Spleen (tissue), 7 donors: ENCODE measurements at regions not wholly inside any gene's neighbourhood (a gene's known extent, or its start where the extent isn't known, plus 50 kb on each side); places are given as distances from the start of the nearest gene placed in this dataset.

ENCODE experiments used
- CTCF ChIP-seq, 11 experiments: fragments of 200-600 bp in 7 of 11; fragments of 450-650 bp in 4 of 11; sonication (generic) in 4 of 11; IDR thresholded peaks in 8 of 11; conservative IDR thresholded peaks in 3 of 11; 1 replicate in 7 of 11; 2 replicates in 4 of 11; pipeline versions ENCODE4 v1.4.0 to v1.8.0; 2016 to 2021; ENCODE audit warnings: antibody characterized with exemption in 11 of 11, inconsistent platforms in 4 of 11, mild to moderate bottlenecking in 1 of 11
- POLR2A ChIP-seq, 3 donors: fragments of 450-650 bp; IDR thresholded peaks; one replicate each; pipeline ENCODE4 v1.5.1; 2017; ENCODE audit warnings: antibody characterized with exemption in 3 of 3, mild to moderate bottlenecking in 1 of 3
- POLR2AphosphoS5 ChIP-seq, 3 donors: sonication (generic); formaldehyde crosslinking; IDR thresholded peaks; one replicate each; pipeline ENCODE4 v1.5.1; 2017; ENCODE audit warnings: antibody characterized with exemption in 3 of 3
- donor health status: DM: no; HTN: no; CAD: no; lungs with moderate emphysema.
- donor health status: DM: no; HTN: no; CAD: no.
- donor health status: DM: no; HTN: no; CAD: no.

DNA sequence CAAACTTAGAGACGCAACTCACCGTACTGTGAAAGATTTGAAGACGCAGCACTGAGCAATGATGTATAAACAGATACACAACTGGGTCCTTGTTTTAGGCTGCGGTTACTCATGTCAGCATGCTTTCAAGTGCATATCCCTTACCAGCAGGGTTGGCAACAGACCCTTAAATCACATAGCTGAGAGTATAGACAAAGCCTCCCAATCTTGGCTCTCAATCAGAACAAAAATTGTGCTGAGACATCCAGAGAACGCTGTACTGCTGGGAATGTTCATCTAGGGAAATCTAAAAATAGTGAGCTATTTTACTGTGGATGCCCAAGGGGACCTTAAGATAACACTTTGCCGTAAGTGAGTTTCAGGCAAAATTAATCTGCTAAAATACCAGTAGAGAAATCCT is 84.4 kb upstream of the NUDT7 start:
- no peak for TF ChIP-seq POLR2AphosphoS5 (IDR thresholded peaks at IDR 0.05)
- no peak for TF ChIP-seq CTCF (IDR thresholded peaks at IDR 0.05 in 8 of 11, conservative IDR thresholded peaks at IDR 0.05 in 3 of 11)
- no peak for TF ChIP-seq POLR2A (IDR thresholded peaks at IDR 0.05)
